Transverse colon (tissue), 4 donors: ENCODE measurements at regions not wholly inside any gene's neighbourhood (a gene's known extent, or its start where the extent isn't known, plus 50 kb on each side); places are given as distances from the start of the nearest gene placed in this dataset.

Experiments used
- EP300 ChIP-seq: sonication (generic); formaldehyde crosslinking; IDR thresholded peaks from one replicate; pipeline ENCODE4 v1.6.1; 2017; ENCODE audit warnings: antibody characterized with exemption, low read depth
- POLR2A ChIP-seq: fragments of 450-650 bp; IDR thresholded peaks from one replicate; pipeline ENCODE4 v1.6.1; 2016; ENCODE audit warnings: antibody characterized with exemption, mild to moderate bottlenecking, moderate library complexity
- POLR2AphosphoS5 ChIP-seq, 3 donors: sonication (generic); formaldehyde crosslinking; IDR thresholded peaks; one replicate each; pipeline ENCODE4 v1.6.1; 2016; ENCODE audit warnings: antibody characterized with exemption in 3 of 3
- TF ChIP-seq, protein P1 (sequence below), 5 experiments: fragments of 200-600 bp in 3 of 5; fragments of 450-650 bp in 2 of 5; sonication (generic) in 3 of 5; IDR thresholded peaks; 1 replicate in 2 of 5; 2 replicates in 3 of 5; pipeline ENCODE4 v1.5.1; 2016 to 2017; ENCODE audit warnings: antibody characterized with exemption in 5 of 5, inconsistent platforms in 3 of 5, mild to moderate bottlenecking in 2 of 5, moderate library complexity in 1 of 5

DNA sequence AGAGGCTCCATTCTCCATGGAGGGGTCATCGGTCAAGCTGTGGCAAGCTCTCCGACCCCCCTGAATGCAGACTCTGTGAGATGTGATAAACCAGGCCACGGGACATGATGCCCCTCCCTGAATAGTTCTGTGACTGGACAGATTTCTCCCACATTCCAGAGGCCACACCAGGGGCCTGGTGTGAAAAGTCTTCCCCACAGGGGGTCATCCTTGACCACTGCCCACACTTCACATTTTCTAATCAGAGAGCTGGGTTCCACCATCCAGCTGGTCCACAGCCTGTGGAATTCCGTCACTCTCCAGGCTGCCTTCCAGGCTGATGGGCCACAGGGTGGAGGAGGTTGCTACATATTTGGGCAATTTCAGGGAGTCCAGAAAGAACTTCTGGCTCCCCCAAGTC, 51.3 kb upstream of the CYRIA start:
- TF ChIP-seq POLR2AphosphoS5 (IDR thresholded peaks at IDR 0.05), result no peak
- TF ChIP-seq EP300, result no peak
- TF ChIP-seq, protein P1, sequence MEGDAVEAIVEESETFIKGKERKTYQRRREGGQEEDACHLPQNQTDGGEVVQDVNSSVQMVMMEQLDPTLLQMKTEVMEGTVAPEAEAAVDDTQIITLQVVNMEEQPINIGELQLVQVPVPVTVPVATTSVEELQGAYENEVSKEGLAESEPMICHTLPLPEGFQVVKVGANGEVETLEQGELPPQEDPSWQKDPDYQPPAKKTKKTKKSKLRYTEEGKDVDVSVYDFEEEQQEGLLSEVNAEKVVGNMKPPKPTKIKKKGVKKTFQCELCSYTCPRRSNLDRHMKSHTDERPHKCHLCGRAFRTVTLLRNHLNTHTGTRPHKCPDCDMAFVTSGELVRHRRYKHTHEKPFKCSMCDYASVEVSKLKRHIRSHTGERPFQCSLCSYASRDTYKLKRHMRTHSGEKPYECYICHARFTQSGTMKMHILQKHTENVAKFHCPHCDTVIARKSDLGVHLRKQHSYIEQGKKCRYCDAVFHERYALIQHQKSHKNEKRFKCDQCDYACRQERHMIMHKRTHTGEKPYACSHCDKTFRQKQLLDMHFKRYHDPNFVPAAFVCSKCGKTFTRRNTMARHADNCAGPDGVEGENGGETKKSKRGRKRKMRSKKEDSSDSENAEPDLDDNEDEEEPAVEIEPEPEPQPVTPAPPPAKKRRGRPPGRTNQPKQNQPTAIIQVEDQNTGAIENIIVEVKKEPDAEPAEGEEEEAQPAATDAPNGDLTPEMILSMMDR (IDR thresholded peaks at IDR 0.05), result no peak
- no peak for TF ChIP-seq POLR2A
